Keratinocyte (primary cell): ENCODE measurements at regions not wholly inside any gene's neighbourhood (a gene's known extent, or its start where the extent isn't known, plus 50 kb on each side); places are given as distances from the start of the nearest gene placed in this dataset.

Experiments used
- DNase-seq: peaks from one replicate; pipeline ENCODE4 v3.0.0-alpha.2; 2011; ENCODE audit warnings: low read depth, missing footprints, low spot score
- FAIRE-seq: peaks from 2 replicates; lab custom pipeline; 2011; peaks lifted over from hg19 to GRCh38; lab: Jason Lieb, UNC
- H2AFZ ChIP-seq: 2 replicates; pipeline ENCODE4 v1.6.0; 2012; ENCODE audit warnings: low read length, control low read depth, inconsistent platforms; ENCODE audit not compliant: control insufficient read depth
- H3K27ac ChIP-seq: 2 replicates; pipeline ENCODE4 v1.5.1; 2011; ENCODE audit warnings: low read length; ENCODE audit not compliant: control insufficient read depth, insufficient read depth
- H3K27me3 ChIP-seq: 3 replicates; pipeline ENCODE4 v1.6.0; 2011; ENCODE audit warnings: low read length; ENCODE audit not compliant: control insufficient read depth, insufficient read depth; ENCODE audit errors: extremely low read depth
- H3K36me3 ChIP-seq, 2 experiments: 2 replicates in 1 of 2; 3 replicates in 1 of 2; pipeline ENCODE4 v1.5.1; 2011; ENCODE audit warnings: low read length in 2 of 2, mild to moderate bottlenecking in 1 of 2; ENCODE audit not compliant: control insufficient read depth in 2 of 2, insufficient read depth in 2 of 2; ENCODE audit errors: extremely low read depth in 1 of 2
- H3K4me1 ChIP-seq: 3 replicates; pipeline ENCODE4 v1.5.1; 2011; ENCODE audit warnings: low read length; ENCODE audit not compliant: control insufficient read depth, insufficient read depth; ENCODE audit errors: extremely low read depth
- H3K4me2 ChIP-seq: 3 replicates; pipeline ENCODE4 v1.6.0; 2011; ENCODE audit warnings: low read depth, low read length; ENCODE audit not compliant: control insufficient read depth, insufficient read depth; ENCODE audit errors: extremely low read depth
- H3K4me3 ChIP-seq, 3 experiments: fragments of 200-600 bp in 1 of 3; sonication (generic) in 1 of 3; 2 replicates in 2 of 3; 3 replicates in 1 of 3; pipeline ENCODE4 v1.5.1; 2011 to 2016; ENCODE audit warnings: low read length in 3 of 3, mild to moderate bottlenecking in 3 of 3, control low read depth in 2 of 3, inconsistent platforms in 1 of 3, low read depth in 1 of 3, mixed read lengths in 1 of 3, mixed run types in 1 of 3, moderate library complexity in 1 of 3; ENCODE audit not compliant: control insufficient read depth in 2 of 3, insufficient read depth in 2 of 3; ENCODE audit errors: extremely low read depth in 1 of 3
- H3K79me2 ChIP-seq: 2 replicates; pipeline ENCODE4 v1.6.0; 2012; ENCODE audit warnings: low read length; ENCODE audit not compliant: control insufficient read depth, insufficient read depth
- H3K9ac ChIP-seq: 3 replicates; pipeline ENCODE4 v1.6.0; 2011; ENCODE audit warnings: low read length; ENCODE audit not compliant: control insufficient read depth, insufficient read depth; ENCODE audit errors: extremely low read depth
- H3K9me1 ChIP-seq: 3 replicates; pipeline ENCODE4 v1.6.0; 2011; ENCODE audit warnings: low read length; ENCODE audit not compliant: control insufficient read depth, insufficient read depth; ENCODE audit errors: extremely low read depth
- H3K9me3 ChIP-seq: 2 replicates; pipeline ENCODE4 v1.5.1; 2012; ENCODE audit warnings: low read depth, low read length; ENCODE audit not compliant: control insufficient read depth
- H4K20me1 ChIP-seq: 3 replicates; pipeline ENCODE4 v1.6.0; 2011; ENCODE audit warnings: low read length; ENCODE audit not compliant: control insufficient read depth, insufficient read depth; ENCODE audit errors: extremely low read depth
- CTCF ChIP-seq, 3 experiments: IDR thresholded peaks in 1 of 3; conservative IDR thresholded peaks in 1 of 3; optimal IDR thresholded peaks in 1 of 3; 2 replicates in 2 of 3; 3 replicates in 1 of 3; pipeline versions ENCODE3 to v1.5.1; 2011; ENCODE audit warnings: low read length in 3 of 3, mild to moderate bottlenecking in 3 of 3, moderate library complexity in 2 of 3, control low read depth in 1 of 3, inconsistent platforms in 1 of 3; ENCODE audit not compliant: insufficient read depth in 2 of 3; ENCODE audit errors: extremely low read depth in 1 of 3
- EZH2 ChIP-seq: IDR thresholded peaks from one replicate; pipeline ENCODE4 v1.6.1; 2012; ENCODE audit warnings: inconsistent platforms, mild to moderate bottlenecking, low read length, moderate library complexity
- dilution Hi-C: fragments of 300-500 bp; cut with MboI; formaldehyde crosslinking; loops from one replicate; pipeline ENCODE4 v1.7.0; 2020; ENCODE audit warnings: low sequenced_read_pairs; ENCODE audit not compliant: extremely low pct_ligation_motif_present

- Histone ChIP-seq H3K4me3 (no peak overlapping the region), H4K20me1 (no peaks in the 10 kb centered on the region), H3K9me1 (no peaks in the 10 kb centered on the region), H3K9me3 (no peaks in the 10 kb centered on the region), H3K27me3 (peaks cover 44% of the 10 kb centered on the region), H3K4me1 (no peaks in the 10 kb centered on the region), H3K4me2 (no peak overlapping the region), H3K36me3 (no peaks in the 10 kb centered on the region), H2AFZ (no peak overlapping the region), H3K79me2 (no peaks in the 10 kb centered on the region), H3K9ac (no peak overlapping the region), H3K27ac (no peak overlapping the region)
- no peak for DNase-seq
- FAIRE-seq, result no peak
- TF ChIP-seq EZH2, result no peak
- no peak for TF ChIP-seq CTCF (optimal IDR thresholded peaks at IDR 0.05 in 1 of 3, IDR thresholded peaks at IDR 0.05 in 1 of 3, conservative IDR thresholded peaks at IDR 0.05 in 1 of 3; ENCODE audit: extremely low read depth in 1 of 3, insufficient read depth in 2 of 3, low read length in 3 of 3)
- dilution Hi-C loops, result no loop called here
These were observed 101.7 kb upstream of the PRR5 start for GRCh38 chr22:44600207-44600785.

- Histone ChIP-seq H3K4me3 (no peak overlapping the region), H3K27me3 (peaks cover 47% of the 10 kb centered on the region), H3K36me3 (no peaks in the 10 kb centered on the region), H2AFZ (no peak overlapping the region), H3K4me2 (no peak overlapping the region), H3K9me3 (no peaks in the 10 kb centered on the region), H3K27ac (no peak overlapping the region), H3K4me1 (no peaks in the 10 kb centered on the region), H3K9ac (no peak overlapping the region), H3K9me1 (no peaks in the 10 kb centered on the region), H3K79me2 (no peaks in the 10 kb centered on the region), H4K20me1 (no peaks in the 10 kb centered on the region)
- dilution Hi-C loops, result no loop called here
- FAIRE-seq, result no peak
- TF ChIP-seq EZH2 (no peak), CTCF (optimal IDR thresholded peaks at IDR 0.05 in 1 of 3, IDR thresholded peaks at IDR 0.05 in 1 of 3, conservative IDR thresholded peaks at IDR 0.05 in 1 of 3; ENCODE audit: extremely low read depth in 1 of 3, insufficient read depth in 2 of 3, low read length in 3 of 3) (no peak)
- DNase-seq, result no peak
These were observed 101.6 kb upstream of the RTL6 start for GRCh38 chr22:44599500-44600140.
